ENCODE measurements at regions not wholly inside any gene's neighbourhood (a gene's known extent, or its start where the extent isn't known, plus 50 kb on each side); places are given as distances from the start of the nearest gene placed in this dataset.
A peak's percentile ranks its signal among the peaks of the same experiment; 100 is the strongest.

- DNase-seq, result no peak
Measured at GRCh38 chr2:41605914-41606313, 441.9 kb upstream of the PKDCC start.

GRCh38 chr2:41610501-41611190, 437.2 kb upstream of the PKDCC start:
- peak; percentile 96 for DNase-seq

- no peak for DNase-seq
Measured at GRCh38 chr2:41618754-41619153, 429.1 kb upstream of the PKDCC start.

- DNase-seq, result no peak
Measured at GRCh38 chr2:41621095-41621494, 426.7 kb upstream of the PKDCC start.

GRCh38 chr2:41621563-41621962, 426.3 kb upstream of the PKDCC start:
- DNase-seq, result no peak

- no peak for DNase-seq
Measured at GRCh38 chr2:41622301-41622700, 425.5 kb upstream of the PKDCC start.

- DNase-seq, result no peak
Measured at GRCh38 chr2:41626936-41627335, 420.9 kb upstream of the PKDCC start.

GRCh38 chr2:41634686-41635085, 413.1 kb upstream of the PKDCC start:
- DNase-seq, result no peak

- DNase-seq, result no peak
Measured at GRCh38 chr2:41644936-41645335, 402.9 kb upstream of the PKDCC start.

- DNase-seq, result peak; percentile 12
Measured at GRCh38 chr2:41647468-41648050, 400.3 kb upstream of the PKDCC start.

- no peak for DNase-seq
Measured at GRCh38 chr2:41657226-41657625, 390.6 kb upstream of the PKDCC start.

- DNase-seq, result no peak
Measured at GRCh38 chr2:41659758-41660157, 388.1 kb upstream of the PKDCC start.

- no peak for DNase-seq
Measured at GRCh38 chr2:41662461-41662860, 385.4 kb upstream of the PKDCC start.

GRCh38 chr2:41663056-41663455, 384.8 kb upstream of the PKDCC start:
- no peak for DNase-seq

- DNase-seq, result no peak
Measured at GRCh38 chr2:41668529-41668928, 379.3 kb upstream of the PKDCC start.

GRCh38 chr2:41678639-41679038, 369.2 kb upstream of the PKDCC start:
- DNase-seq, result no peak

GRCh38 chr2:41686156-41686555, 361.7 kb upstream of the PKDCC start:
- no peak for DNase-seq

- DNase-seq, result no peak
Measured at GRCh38 chr2:41691561-41691960, 356.3 kb upstream of the PKDCC start.

GRCh38 chr2:41694536-41695049, 353.2 kb upstream of the PKDCC start:
- no peak for DNase-seq

- peak; percentile 5 for DNase-seq
Measured at GRCh38 chr2:41695198-41696113, 352.4 kb upstream of the PKDCC start.

GRCh38 chr2:41697389-41697788, 350.4 kb upstream of the PKDCC start:
- DNase-seq, result no peak

GRCh38 chr2:41698678-41699422, 349.0 kb upstream of the PKDCC start:
- DNase-seq, result peak; percentile 28

GRCh38 chr2:41701231-41701630, 346.6 kb upstream of the PKDCC start:
- no peak for DNase-seq
